Thyroid gland (tissue), 4 donors: ENCODE measurements at regions not wholly inside any gene's neighbourhood (a gene's known extent, or its start where the extent isn't known, plus 50 kb on each side); places are given as distances from the start of the nearest gene placed in this dataset.

Source experiments
- POLR2A ChIP-seq, 2 donors: fragments of 450-650 bp; IDR thresholded peaks; one replicate each; pipeline ENCODE4 v1.6.1; 2017; ENCODE audit warnings: antibody characterized with exemption in 2 of 2, mild to moderate bottlenecking in 2 of 2, moderate library complexity in 1 of 2
- TF ChIP-seq, protein P1 (sequence below), 6 experiments: fragments of 200-600 bp in 3 of 6; fragments of 450-650 bp in 3 of 6; sonication (generic) in 3 of 6; IDR thresholded peaks; one replicate each; pipeline ENCODE4 v1.5.1; 2016 to 2019; ENCODE audit warnings: antibody characterized with exemption in 6 of 6, mild to moderate bottlenecking in 2 of 6, inconsistent platforms in 1 of 6, moderate library complexity in 1 of 6

DNA sequence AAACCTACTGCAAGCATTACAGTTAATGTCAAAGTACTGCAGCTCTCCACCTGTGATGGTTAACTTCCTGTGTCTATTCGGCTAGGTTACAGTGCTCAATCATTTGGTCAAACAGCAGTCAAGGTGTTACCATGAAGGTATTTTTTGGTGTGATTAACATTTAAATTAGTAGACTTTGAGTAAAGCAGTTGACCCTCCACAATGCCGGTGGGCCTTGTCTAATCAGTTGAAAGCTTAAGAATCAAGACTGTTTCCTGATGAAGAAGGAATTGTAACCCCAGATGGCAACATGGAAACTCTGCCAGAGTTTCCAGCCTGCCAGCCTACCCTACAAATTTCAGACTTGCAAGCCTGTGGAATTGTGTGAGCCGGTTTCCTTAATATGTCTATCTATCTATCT, 683.9 kb downstream of the BRD1 start:
- TF ChIP-seq, protein P1, sequence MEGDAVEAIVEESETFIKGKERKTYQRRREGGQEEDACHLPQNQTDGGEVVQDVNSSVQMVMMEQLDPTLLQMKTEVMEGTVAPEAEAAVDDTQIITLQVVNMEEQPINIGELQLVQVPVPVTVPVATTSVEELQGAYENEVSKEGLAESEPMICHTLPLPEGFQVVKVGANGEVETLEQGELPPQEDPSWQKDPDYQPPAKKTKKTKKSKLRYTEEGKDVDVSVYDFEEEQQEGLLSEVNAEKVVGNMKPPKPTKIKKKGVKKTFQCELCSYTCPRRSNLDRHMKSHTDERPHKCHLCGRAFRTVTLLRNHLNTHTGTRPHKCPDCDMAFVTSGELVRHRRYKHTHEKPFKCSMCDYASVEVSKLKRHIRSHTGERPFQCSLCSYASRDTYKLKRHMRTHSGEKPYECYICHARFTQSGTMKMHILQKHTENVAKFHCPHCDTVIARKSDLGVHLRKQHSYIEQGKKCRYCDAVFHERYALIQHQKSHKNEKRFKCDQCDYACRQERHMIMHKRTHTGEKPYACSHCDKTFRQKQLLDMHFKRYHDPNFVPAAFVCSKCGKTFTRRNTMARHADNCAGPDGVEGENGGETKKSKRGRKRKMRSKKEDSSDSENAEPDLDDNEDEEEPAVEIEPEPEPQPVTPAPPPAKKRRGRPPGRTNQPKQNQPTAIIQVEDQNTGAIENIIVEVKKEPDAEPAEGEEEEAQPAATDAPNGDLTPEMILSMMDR (IDR thresholded peaks at IDR 0.05), result no peak
- TF ChIP-seq POLR2A (IDR thresholded peaks at IDR 0.05), result no peak
